PC-9 (cell line): ENCODE measurements at regions not wholly inside any gene's neighbourhood (a gene's known extent, or its start where the extent isn't known, plus 50 kb on each side); places are given as distances from the start of the nearest gene placed in this dataset.

Experiments
- CTCF ChIP-seq: fragments of 200-600 bp; sonication (generic); conservative IDR thresholded peaks from 2 replicates; pipeline ENCODE4 v1.6.1; 2017; ENCODE audit warnings: mixed run types, antibody characterized with exemption, mild to moderate bottlenecking, moderate library complexity
- EZH2 ChIP-seq: fragments of 200-600 bp; sonication (generic); IDR thresholded peaks from 2 replicates; pipeline ENCODE4 v1.8.0; 2017; ENCODE audit warnings: antibody characterized with exemption, low read depth

- TF ChIP-seq CTCF = no peak
- no peak for TF ChIP-seq EZH2
Observed at GRCh38 chr11:130644187-130644586, 195.7 kb downstream of the ADAMTS15 start.
